MM.1S (cell line): ENCODE measurements at regions not wholly inside any gene's neighbourhood (a gene's known extent, or its start where the extent isn't known, plus 50 kb on each side); places are given as distances from the start of the nearest gene placed in this dataset.

Experiments
- EZH2phosphoT487 ChIP-seq: fragments of 300-600 bp; sonication (generic); IDR thresholded peaks from 2 replicates; pipeline ENCODE4 v1.6.1; 2018; ENCODE audit warnings: antibody characterized with exemption, low read length
- TF ChIP-seq, protein P1 (sequence below): fragments of 300-600 bp; sonication (generic); IDR thresholded peaks from 2 replicates; pipeline ENCODE4 v1.5.1; 2016; ENCODE audit warnings: antibody characterized with exemption, low read length, mixed read lengths

DNA sequence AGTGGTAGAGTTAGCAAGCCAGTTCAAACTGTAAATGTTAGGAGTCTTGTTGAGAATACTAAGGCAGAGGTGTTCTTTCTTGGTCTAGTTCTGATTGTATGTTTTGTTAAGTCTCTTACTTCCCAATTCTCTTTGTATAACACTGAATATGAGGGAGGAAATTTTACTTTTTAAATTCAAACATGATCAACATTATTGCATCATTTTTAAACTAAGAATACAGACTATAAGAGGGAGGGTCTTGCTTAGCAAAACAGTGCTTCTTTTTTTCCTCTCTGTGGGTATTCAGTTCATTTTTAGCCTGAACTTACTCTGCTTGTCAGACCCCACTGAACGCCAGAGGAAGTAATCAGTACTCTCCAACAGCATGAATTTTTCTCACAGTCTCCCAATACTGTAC, 198.0 kb downstream of the GABRG1 start:
- TF ChIP-seq, protein P1, sequence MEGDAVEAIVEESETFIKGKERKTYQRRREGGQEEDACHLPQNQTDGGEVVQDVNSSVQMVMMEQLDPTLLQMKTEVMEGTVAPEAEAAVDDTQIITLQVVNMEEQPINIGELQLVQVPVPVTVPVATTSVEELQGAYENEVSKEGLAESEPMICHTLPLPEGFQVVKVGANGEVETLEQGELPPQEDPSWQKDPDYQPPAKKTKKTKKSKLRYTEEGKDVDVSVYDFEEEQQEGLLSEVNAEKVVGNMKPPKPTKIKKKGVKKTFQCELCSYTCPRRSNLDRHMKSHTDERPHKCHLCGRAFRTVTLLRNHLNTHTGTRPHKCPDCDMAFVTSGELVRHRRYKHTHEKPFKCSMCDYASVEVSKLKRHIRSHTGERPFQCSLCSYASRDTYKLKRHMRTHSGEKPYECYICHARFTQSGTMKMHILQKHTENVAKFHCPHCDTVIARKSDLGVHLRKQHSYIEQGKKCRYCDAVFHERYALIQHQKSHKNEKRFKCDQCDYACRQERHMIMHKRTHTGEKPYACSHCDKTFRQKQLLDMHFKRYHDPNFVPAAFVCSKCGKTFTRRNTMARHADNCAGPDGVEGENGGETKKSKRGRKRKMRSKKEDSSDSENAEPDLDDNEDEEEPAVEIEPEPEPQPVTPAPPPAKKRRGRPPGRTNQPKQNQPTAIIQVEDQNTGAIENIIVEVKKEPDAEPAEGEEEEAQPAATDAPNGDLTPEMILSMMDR = no peak
- no peak for TF ChIP-seq EZH2phosphoT487
